ENCODE measurements at regions not wholly inside any gene's neighbourhood (a gene's known extent, or its start where the extent isn't known, plus 50 kb on each side); places are given as distances from the start of the nearest gene placed in this dataset.

GRCh38 chr20:62554898-62555641 is 79.3 kb upstream of the GATA5 start:
- H3K4me3 ChIP-seq (ENCODE audit: low read length), result no peak overlapping the region
- H3K36me3 ChIP-seq (replicated peaks; ENCODE audit: insufficient read depth, low read length), result no peaks in the 10 kb centered on the region
- H3K9me3 ChIP-seq (replicated peaks; ENCODE audit: insufficient read depth, low read length), result no peaks in the 10 kb centered on the region
- no peak overlapping the region for H3K27ac ChIP-seq (ENCODE audit: low read length)
- no peak overlapping the region for H3K9ac ChIP-seq (ENCODE audit: low read length)
- TF ChIP-seq CTCF (IDR thresholded peaks at IDR 0.05; ENCODE audit: low read length), result no peak
- TF ChIP-seq EZH2phosphoT487 (IDR thresholded peaks at IDR 0.05; ENCODE audit: low read length), result no peak
- TF ChIP-seq EZH2 (optimal IDR thresholded peaks at IDR 0.05; ENCODE audit: low read depth, low read length), result peak; percentile 34
- H3F3A ChIP-seq (ENCODE audit: insufficient read depth, low read length), result no peaks in the 10 kb centered on the region
- H2AFZ ChIP-seq (ENCODE audit: low read length), result no peak overlapping the region
- no peak overlapping the region for H3K4me2 ChIP-seq (ENCODE audit: low read depth, low read length)
- no peaks in the 10 kb centered on the region for H3K9me2 ChIP-seq (replicated peaks; ENCODE audit: insufficient read depth, low read length)
- no peaks in the 10 kb centered on the region for H4K20me1 ChIP-seq (ENCODE audit: insufficient read depth, low read length)
- peaks cover 98% of the 10 kb centered on the region for H3K27me3 ChIP-seq (replicated peaks; ENCODE audit: insufficient read depth, low read length)
- no peaks in the 10 kb centered on the region for H3K4me1 ChIP-seq (ENCODE audit: low read length)
- no peak for DNase-seq
- no peaks in the 10 kb centered on the region for H3K79me2 ChIP-seq (ENCODE audit: low read length)

GRCh38 chr20:62555642-62556420 is 80.0 kb upstream of the GATA5 start:
- H3K36me3 ChIP-seq (replicated peaks; ENCODE audit: insufficient read depth, low read length), result no peaks in the 10 kb centered on the region
- no peaks in the 10 kb centered on the region for H3K9me3 ChIP-seq (replicated peaks; ENCODE audit: insufficient read depth, low read length)
- no peaks in the 10 kb centered on the region for H3K4me1 ChIP-seq (ENCODE audit: low read length)
- no peak overlapping the region for H3K27ac ChIP-seq (ENCODE audit: low read length)
- no peak for TF ChIP-seq CTCF (IDR thresholded peaks at IDR 0.05; ENCODE audit: low read length)
- no peak; the same call in 1 of the 2 replicates for TF ChIP-seq EZH2phosphoT487 (IDR thresholded peaks at IDR 0.05; ENCODE audit: low read length)
- no peak for TF ChIP-seq EZH2 (optimal IDR thresholded peaks at IDR 0.05; ENCODE audit: low read depth, low read length)
- no peaks in the 10 kb centered on the region for H3K79me2 ChIP-seq (ENCODE audit: low read length)
- no peaks in the 10 kb centered on the region for H3F3A ChIP-seq (ENCODE audit: insufficient read depth, low read length)
- no peaks in the 10 kb centered on the region for H3K9me2 ChIP-seq (replicated peaks; ENCODE audit: insufficient read depth, low read length)
- H4K20me1 ChIP-seq (ENCODE audit: insufficient read depth, low read length), result no peaks in the 10 kb centered on the region
- DNase-seq, result no peak
- H2AFZ ChIP-seq (ENCODE audit: low read length), result no peak overlapping the region
- no peak overlapping the region for H3K9ac ChIP-seq (ENCODE audit: low read length)
- no peak overlapping the region for H3K4me2 ChIP-seq (ENCODE audit: low read depth, low read length)
- peaks cover 99% of the 10 kb centered on the region for H3K27me3 ChIP-seq (replicated peaks; ENCODE audit: insufficient read depth, low read length)
- H3K4me3 ChIP-seq (ENCODE audit: low read length), result no peak overlapping the region

- H3F3A ChIP-seq (ENCODE audit: insufficient read depth, low read length), result no peaks in the 10 kb centered on the region
- peaks cover 100% of the 10 kb centered on the region for H3K27me3 ChIP-seq (replicated peaks; ENCODE audit: insufficient read depth, low read length)
- no peak overlapping the region for H2AFZ ChIP-seq (ENCODE audit: low read length)
- H3K9me3 ChIP-seq (replicated peaks; ENCODE audit: insufficient read depth, low read length), result no peaks in the 10 kb centered on the region
- H4K20me1 ChIP-seq (ENCODE audit: insufficient read depth, low read length), result no peaks in the 10 kb centered on the region
- no peak overlapping the region for H3K4me2 ChIP-seq (ENCODE audit: low read depth, low read length)
- no peaks in the 10 kb centered on the region for H3K36me3 ChIP-seq (replicated peaks; ENCODE audit: insufficient read depth, low read length)
- no peak for DNase-seq
- no peak overlapping the region for H3K4me3 ChIP-seq (ENCODE audit: low read length)
- no peaks in the 10 kb centered on the region for H3K9me2 ChIP-seq (replicated peaks; ENCODE audit: insufficient read depth, low read length)
- H3K27ac ChIP-seq (ENCODE audit: low read length), result no peak overlapping the region
- H3K9ac ChIP-seq (ENCODE audit: low read length), result no peak overlapping the region
- TF ChIP-seq CTCF (IDR thresholded peaks at IDR 0.05; ENCODE audit: low read length), result no peak
- TF ChIP-seq EZH2phosphoT487 (IDR thresholded peaks at IDR 0.05; ENCODE audit: low read length), result no peak
- no peak for TF ChIP-seq EZH2 (optimal IDR thresholded peaks at IDR 0.05; ENCODE audit: low read depth, low read length)
- H3K79me2 ChIP-seq (ENCODE audit: low read length), result no peaks in the 10 kb centered on the region
- no peaks in the 10 kb centered on the region for H3K4me1 ChIP-seq (ENCODE audit: low read length)
Measured at GRCh38 chr20:62557462-62557861, 81.7 kb upstream of the GATA5 start.
